SIG-M5 (cell line): ENCODE measurements at regions not wholly inside any gene's neighbourhood (a gene's known extent, or its start where the extent isn't known, plus 50 kb on each side); places are given as distances from the start of the nearest gene placed in this dataset.

ENCODE experiments used
- DNase-seq: peaks from one replicate; lab custom pipeline; 2025; lab: John Stamatoyannopoulos, UW

GRCh38 chr13:68128297-68128915, 898.3 kb upstream of the PCDH9 start:
- DNase-seq, result no peak

GRCh38 chr13:68125087-68125480, 894.9 kb upstream of the PCDH9 start:
- DNase-seq, result no peak

GRCh38 chr13:68124437-68125086, 894.4 kb upstream of the PCDH9 start:
- DNase-seq, result no peak

GRCh38 chr13:68110178-68110768, 880.1 kb upstream of the PCDH9 start:
- DNase-seq, result no peak

- DNase-seq, result no peak
Measured at GRCh38 chr13:68107667-68108066, 877.5 kb upstream of the PCDH9 start.

GRCh38 chr13:68099631-68100030, 869.5 kb upstream of the PCDH9 start:
- no peak for DNase-seq

GRCh38 chr13:68081061-68081460, 850.9 kb upstream of the PCDH9 start:
- no peak for DNase-seq

GRCh38 chr13:68078874-68079273, 848.7 kb upstream of the PCDH9 start:
- no peak for DNase-seq

GRCh38 chr13:68078469-68078868, 848.3 kb upstream of the PCDH9 start:
- no peak for DNase-seq

- DNase-seq, result no peak
Measured at GRCh38 chr13:68076046-68076445, 845.9 kb upstream of the PCDH9 start.

GRCh38 chr13:68066879-68067513, 836.9 kb upstream of the PCDH9 start:
- DNase-seq, result no peak

GRCh38 chr13:68064001-68064770, 834.0 kb upstream of the PCDH9 start:
- no peak for DNase-seq

- DNase-seq, result no peak
Measured at GRCh38 chr13:68063181-68063580, 833.0 kb upstream of the PCDH9 start.

GRCh38 chr13:68057836-68058235, 827.7 kb upstream of the PCDH9 start:
- no peak for DNase-seq

GRCh38 chr13:68056816-68057710, 826.9 kb upstream of the PCDH9 start:
- no peak for DNase-seq

- DNase-seq, result no peak
Measured at GRCh38 chr13:68051910-68052309, 821.8 kb upstream of the PCDH9 start.

- DNase-seq, result no peak
Measured at GRCh38 chr13:68050761-68051160, 820.6 kb upstream of the PCDH9 start.

GRCh38 chr13:68048802-68049359, 818.7 kb upstream of the PCDH9 start:
- no peak for DNase-seq

- DNase-seq, result no peak
Measured at GRCh38 chr13:68047889-68048288, 817.8 kb upstream of the PCDH9 start.

GRCh38 chr13:68046903-68047302, 816.8 kb upstream of the PCDH9 start:
- DNase-seq, result no peak
